Medulla oblongata (tissue), 1 donor: ENCODE measurements at regions not wholly inside any gene's neighbourhood (a gene's known extent, or its start where the extent isn't known, plus 50 kb on each side); places are given as distances from the start of the nearest gene placed in this dataset.

Experiments used
- DNase-seq: peaks from one replicate; pipeline ENCODE4 v3.0.0-alpha.2; 2015; ENCODE audit errors: extremely low spot score

DNA sequence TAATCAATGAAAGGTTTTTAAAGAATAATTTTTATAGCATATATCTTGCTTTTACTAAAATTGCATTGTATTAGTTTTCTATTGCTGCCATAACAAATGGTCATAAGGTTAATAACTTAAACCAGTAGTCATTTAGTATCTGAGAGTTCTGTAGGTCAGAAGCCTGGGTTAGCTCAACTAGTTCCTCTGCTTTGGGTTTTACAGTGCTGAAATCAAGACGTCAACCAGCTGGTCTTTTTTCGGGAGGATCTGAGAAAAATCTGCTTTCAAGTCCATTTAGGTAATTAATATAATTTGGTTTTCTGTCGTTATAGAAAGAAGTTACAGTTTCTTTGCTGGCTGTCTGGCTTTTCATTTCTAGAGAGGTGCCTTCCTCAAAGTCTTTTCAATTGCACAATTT, 577.7 kb downstream of the MRPL39 start:
- DNase-seq: no peak

DNA sequence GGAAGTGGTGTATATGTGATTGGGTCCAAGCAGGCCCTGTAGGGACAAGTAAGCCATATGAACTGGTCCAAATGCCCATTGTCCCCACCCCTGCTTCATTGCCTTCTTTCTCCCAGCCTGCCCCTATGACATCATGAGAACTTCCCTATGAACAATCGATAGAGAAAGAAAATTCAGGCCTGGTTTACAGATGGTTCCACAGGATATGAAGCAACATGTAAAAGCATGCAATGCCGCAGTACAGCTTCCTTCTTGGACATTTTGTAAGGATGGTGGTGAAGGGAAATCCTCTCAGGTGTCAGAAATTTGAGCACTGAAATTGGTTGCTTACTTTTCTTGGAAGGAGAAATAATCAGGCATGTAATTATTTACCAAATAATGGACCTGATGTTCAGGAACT, 581.7 kb downstream of the MRPL39 start:
- no peak for DNase-seq

DNA sequence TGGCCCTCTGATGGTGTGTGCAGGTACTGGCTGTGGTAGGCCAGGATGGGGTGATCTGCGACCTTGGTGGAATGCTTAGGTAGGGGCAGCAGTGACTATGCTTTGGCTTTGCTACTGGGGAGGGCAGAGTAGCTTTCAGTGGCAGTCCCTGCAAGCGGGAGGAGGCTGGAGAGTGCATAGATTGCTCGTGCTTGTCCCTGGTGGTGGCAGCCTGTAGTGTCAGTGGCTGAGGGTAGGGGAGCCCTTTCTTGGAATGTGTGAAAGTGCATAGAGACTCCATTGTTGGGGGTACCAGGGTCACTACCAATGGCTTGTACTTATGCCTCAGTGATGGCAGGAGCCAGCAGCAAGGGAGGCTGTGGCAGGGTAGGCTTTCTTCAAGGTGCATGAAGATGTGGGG, 582.6 kb downstream of the MRPL39 start:
- DNase-seq: no peak

DNA sequence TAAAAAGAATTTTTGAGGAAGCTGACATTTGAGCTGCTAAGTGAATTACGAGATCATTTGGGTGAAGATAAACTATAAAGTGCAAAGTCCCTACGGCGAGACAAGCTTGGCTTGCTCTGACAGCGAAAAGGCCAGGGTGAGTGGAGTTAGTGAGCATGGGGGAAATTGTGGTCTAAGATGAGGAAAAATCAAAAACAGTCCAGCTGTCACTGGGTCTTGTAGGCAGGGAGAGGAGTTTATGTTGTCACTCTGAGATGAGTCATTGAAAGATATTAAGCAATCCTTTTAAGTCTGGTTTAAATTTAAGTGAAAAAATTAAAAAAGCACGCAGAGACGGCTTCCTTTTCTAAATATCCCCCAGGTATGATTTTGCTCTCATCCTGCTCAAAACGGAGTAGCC, 601.9 kb downstream of the MRPL39 start:
- no peak for DNase-seq

DNA sequence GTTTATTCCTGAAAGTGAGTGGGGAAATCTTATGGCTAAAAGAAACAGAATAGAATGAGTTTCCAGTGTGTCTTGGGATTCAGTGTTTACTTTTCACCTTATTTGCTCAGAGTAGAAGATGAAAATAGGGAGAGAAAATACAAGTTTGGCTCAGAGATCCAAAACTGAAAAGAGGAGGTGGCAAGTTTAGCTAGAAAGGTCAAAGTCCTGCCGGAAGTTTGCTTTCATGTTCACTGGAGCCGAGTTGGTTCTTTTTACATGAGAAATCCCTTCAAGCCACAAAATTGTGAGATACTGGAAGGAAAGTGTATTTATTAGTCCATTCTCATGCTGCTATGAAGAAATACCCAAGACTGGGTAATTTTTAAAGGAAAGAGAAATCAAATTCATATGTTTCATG, 604.6 kb downstream of the MRPL39 start:
- DNase-seq: no peak

DNA sequence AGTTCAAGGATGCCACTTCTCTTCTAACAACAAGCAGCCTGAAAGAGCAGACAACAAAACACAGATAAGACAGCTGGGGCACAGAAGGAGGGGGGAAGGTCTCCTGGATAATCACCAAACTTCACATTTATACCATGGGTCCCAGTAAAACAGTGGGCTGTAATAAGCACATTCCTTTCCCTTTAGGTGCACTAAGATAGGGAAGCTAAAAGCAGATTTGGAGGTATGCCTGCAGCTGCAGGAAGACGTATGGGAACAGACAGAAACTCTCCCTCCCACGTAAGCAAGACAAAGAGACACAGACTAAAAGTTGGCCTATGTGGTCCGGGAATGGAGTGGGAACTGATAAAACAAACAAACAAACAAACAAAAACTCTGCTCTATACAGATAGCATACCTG, 612.1 kb downstream of the MRPL39 start:
- DNase-seq: no peak

DNA sequence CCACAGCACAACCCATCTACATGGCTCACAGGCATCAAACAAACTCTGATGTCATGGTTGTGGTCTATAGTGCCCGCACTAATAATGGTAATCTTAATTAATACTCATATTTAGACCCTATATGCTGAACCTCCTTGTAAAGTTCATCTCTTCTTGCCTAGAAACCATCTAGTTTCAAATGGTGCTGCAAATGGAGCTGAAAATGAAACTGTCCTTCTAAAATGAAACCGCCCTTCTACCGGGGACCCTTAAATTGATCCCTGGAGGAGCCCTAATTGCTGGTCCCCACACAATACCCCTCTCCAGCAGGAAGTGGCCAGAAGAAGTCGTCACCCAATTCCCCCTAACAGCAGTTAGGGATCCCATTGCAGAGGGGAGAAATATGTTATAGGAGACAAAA, 612.6 kb downstream of the MRPL39 start:
- DNase-seq: no peak

DNA sequence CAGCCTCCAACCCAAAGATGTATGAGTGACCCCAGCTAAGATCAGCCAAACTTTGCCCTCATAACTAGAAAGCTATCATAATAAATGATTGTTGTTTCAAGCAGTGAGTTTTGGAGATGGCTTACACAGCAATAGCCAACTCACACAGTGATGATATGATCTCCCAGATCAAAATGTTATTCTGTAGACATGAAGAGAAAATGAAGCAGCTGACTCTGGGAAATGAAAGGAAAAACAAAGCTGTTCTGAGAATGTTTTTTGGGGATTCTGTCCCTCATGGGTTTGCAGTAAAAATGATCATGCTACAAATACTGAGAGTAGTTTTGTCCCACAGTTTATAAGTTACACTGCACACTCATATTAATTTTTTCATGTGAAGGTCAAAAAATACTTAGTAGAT, 617.8 kb downstream of the MRPL39 start:
- no peak for DNase-seq

DNA sequence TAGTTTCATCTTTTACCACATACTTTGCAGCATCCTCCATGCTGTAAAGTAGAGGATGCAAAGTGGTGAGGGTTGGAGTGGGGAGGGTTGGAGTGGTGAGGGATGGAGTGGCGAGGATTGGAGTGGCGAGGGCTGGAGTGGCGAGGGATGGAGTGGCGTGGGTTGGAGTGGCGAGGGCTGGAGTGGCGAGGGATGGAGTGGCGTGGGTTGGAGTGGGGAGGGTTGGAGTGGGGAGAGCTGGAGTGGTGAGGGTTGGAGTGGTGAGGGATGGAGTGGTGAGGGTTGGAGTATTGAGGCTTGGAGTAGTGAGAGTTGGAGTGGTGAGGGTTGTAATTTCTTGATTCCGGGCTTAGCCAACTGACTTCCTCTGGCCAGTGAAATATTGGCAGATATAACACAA, 618.3 kb downstream of the MRPL39 start:
- no peak for DNase-seq

DNA sequence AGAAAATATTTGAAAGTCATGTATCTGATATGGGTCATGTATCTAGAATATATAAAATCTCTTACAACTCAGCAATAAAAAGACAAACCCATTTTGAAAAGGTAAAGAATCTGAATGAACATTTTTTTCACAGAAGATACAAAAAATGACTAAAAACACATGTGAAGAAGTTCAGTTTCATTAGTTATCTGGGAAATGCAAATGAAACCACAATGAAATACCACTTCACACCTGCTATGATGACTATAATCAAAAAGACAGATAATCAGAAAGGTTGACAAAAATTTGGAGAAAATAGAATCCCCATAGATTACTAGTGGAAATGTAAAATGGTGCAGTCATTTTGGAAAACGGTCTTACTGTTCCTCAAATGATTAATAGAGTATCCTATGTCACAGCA, 631.0 kb downstream of the MRPL39 start:
- no peak for DNase-seq

DNA sequence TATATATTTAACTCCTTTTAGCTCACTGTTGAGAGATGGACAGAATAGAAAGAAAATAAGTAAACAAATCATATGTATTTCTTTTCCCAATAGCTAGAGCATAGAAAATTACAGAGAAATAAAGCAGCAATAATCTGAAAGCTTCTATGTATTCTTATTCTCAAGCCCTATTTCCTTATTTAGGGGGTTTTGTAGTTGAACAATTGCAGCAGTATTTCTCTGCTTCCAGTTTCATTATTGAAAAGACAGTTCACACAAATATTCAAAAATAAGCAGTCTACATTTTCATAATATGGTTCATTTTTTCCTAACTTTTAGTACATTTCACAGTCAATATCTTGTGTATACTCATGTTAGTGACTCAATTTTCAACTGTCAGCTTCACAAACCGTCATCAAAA, 638.2 kb downstream of the MRPL39 start:
- no peak for DNase-seq

DNA sequence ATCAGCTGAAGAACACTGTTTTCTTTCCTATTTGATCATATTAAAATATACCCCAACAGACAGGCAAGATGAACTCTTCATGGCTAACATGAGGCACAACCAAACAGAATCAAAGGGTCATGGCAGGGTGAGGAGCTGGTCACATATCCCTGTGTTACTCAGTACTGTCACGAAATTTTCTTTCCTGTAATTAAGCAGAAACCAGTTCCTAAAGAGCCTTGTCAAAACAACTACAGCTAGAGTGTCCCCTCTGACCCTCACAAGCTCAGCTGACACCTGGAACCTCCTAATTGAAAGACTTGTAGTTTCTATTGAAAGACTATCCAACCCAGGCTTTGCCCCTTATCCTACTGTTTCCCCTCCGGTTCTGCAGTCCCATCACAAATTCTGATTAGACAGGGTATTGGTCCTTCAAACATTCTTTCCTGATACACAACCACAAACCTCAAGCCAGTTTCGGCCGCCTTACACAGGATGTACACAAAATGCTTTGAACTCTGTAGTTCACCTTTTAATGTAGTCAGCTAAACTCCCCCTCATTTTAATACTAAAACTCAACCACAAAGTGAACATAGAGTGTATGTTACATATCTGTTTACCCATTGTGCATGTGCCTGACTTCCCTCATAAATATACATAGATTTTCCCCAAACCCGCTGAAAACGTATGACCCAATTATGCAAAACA, 651.9 kb downstream of the MRPL39 start:
- no peak for DNase-seq

DNA sequence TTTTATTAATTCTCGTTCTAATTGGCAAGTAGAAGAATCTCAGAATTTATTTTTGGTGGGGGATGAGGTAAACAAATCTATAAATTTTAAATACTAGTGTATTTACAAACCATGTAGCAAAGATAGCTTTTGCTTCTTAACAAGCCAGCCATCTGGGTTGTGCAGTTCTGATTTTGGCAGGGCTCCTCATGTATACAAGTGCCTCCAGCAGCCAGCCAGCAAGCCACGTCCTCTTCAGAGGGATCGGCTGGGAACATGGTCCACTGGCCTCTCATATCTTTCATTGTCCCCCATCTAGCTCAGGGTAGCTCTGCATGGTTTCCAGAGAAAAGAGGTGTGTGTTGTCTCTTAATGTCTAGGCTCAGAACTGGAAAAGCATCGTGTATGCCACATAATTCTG, 659.1 kb downstream of the MRPL39 start:
- no peak for DNase-seq

DNA sequence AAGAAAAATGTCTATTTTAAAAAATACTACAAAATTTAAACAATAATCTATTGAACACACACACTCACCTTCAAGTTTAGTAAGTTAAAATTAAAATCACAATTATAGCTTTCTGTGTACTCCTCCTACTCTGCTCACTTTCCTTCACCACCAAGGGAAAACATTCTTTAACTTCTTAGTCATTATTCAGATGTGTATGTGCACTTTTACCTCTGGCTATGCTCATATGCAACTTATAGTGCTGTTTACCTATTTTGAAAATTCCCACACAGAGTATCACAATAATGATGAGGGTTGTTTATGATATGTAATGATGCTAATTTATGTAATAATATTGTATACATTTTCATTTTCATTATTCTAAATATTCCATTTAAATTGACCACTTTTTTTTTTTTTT, 661.4 kb downstream of the MRPL39 start:
- no peak for DNase-seq

DNA sequence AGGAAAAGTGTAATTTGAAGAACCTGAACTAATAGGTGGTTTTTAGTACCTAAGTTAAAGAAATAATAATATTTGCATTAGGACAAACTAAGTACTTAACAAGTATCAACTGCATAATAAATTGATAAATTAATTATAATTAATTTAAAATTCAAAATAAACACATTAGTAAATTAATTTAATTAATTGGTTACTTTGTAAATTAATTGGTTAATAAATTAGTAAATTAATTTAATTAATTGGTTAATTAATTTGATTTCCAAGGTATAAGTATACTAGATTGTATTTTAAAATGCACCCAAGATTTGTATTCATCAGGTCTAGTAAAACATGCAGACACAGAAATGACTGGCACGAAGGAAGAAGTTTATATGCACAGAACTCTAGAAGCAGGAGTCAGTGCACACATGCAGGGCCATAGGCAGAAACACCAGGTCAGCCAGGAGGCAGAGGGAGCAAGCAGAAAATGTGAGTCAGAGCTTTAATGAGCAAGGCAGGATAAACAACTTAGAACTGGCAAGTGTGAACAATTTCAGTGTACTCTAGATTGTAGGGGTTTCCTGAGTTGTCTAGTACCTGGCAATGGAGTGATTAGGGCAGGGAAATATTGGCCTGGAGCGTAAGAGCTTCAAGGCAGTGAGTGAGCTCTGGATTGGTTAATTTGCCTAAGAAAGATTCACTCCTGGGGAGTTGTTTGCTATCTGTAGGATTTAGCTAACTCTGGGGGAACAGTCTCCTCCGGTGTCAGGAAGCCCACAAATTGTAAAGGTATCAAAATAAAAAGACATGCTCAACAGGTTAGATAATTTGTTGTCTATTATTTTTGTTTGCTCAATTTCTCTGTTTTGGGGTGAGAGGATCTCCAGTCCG, 665.7 kb downstream of the MRPL39 start:
- DNase-seq: no peak

DNA sequence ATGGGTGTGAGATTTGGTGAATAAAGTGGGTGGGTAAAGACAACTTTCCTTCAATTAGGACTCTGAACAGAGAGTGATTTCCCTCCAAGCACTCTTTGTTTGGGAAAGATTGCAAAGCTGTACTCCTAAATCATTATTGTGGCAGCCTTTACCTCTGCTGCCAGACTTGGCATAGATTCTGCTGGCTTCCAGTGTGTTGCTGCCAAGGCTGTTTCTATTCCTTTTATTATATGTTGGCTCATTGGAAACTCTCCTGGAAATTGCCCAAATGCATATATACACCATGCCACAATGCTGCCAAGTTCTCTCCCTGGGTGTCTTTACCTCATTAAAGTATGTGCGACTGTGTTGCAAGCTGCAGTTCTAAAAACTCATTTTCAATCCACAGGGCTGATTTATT, 668.0 kb downstream of the MRPL39 start:
- DNase-seq: no peak

DNA sequence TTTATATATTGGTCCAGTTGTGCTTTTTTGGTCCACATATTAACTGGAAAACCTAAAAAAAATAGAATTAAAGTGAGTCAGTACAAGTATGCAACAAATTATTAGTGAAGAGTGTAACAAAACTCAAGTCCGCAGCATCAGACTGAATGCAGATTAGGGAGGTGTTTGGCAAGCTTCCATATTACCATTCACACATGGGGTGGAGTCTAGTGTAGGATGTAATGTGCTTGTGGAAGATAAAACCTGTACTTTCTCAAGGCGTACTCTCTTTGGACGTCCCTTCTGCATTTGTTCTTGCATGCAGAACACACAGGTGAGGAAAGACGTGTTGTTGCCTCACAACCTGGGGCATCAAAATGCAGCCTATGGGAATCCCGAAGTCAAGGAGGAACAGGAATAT, 668.7 kb downstream of the MRPL39 start:
- no peak for DNase-seq

DNA sequence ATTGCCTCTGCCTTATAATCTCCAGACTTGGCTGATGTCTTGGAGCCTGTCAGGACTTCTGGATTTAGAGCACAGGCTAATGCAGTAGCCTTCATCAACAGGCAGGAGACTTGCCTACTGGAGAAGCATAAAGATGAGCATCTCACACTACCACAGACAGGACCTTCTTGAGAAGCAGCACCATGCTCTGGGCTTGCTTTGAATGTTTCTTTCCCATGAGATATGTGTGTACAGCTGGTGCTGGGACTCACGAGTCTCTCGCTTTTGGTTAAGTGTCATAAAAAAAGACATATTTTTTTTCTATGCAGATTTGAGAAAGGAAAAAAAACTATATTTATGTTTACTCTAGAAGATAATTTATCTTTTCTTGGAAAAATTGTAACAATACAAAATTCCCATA, 671.3 kb downstream of the MRPL39 start:
- DNase-seq: no peak

DNA sequence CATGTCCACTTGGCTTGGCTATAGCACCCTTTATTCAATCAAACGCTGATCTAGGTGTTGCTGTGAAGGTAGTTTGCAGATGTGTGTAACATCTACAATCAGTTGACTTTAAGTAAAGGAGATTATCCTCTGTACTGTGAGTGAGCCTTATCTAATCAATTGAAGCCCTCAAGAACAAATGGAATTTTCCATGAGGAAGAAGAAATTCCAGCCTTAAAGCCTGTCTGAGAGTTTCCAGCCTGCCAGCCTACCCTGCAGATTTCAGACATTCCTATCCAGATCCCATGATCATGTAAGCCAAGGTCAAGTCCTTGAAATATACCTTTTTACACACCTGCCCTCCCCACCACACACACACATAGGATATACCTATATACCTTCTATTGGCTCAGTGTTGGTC, 696.7 kb downstream of the MRPL39 start:
- no peak for DNase-seq

DNA sequence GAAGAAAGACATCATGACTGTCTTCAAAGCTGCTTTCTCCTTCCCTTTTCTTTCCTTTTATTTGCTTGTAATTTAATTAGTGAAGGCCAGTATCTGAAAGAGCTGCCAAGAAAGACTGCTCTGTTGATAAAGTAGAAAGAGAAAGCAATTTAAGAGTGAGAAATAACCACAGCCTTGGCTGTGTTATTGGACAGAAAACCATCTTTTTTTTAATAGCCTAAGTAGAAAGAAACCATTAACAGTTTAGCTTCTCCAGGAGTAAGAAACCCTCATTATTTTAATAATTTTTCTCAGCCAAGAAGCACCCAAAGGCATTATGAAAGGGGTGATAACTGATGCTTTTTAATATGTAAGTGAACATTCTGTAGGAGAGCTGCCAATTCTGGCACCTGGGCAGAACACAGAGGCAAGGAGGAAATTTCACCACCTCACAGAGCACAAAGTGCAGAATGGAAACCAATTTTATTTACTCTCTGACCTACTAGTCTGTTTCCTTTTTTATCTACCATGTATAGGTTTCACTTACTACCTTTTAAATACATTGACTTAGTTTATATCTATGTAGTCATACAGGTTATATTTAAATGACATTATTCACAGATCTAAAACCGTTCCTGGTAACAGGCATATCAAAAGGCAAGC, 703.2 kb downstream of the MRPL39 start:
- no peak for DNase-seq

DNA sequence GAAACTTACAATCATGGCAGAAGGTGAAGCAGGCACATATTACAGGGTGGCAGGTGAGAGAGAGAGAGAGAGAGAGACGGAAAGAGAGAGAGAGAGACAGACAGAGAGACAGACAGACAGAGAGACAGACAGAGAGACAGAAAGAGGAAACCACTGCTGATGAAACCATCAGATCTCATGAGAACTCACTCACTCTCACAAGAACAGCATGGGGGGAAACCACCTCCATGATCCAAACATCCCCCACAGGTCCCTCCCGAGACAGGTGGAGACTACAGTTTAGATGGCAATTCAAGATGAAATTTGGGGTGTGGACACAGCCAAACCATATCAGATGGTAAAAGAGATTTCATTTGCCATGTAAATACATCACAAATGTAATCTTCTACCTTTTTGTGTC, 708.1 kb downstream of the MRPL39 start:
- no peak for DNase-seq

DNA sequence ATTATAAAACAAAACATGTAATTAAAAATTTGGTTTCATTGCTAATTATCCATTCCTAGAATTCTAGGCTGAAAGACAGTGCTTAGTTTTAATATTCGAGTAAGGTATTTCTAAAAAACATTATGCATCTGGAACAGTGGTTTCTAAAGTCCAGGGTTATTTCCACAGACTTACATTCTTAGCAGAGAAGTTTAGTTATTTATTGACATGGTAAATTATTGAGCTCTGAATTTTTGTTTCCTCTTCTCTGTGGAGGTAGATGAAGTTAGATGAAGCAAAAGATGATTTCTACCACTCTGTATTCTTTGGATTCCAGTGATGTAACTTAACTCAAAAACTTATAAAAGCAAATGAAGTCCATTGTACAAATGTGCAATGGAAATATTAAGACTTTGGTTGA, 709.4 kb downstream of the MRPL39 start:
- DNase-seq: no peak

DNA sequence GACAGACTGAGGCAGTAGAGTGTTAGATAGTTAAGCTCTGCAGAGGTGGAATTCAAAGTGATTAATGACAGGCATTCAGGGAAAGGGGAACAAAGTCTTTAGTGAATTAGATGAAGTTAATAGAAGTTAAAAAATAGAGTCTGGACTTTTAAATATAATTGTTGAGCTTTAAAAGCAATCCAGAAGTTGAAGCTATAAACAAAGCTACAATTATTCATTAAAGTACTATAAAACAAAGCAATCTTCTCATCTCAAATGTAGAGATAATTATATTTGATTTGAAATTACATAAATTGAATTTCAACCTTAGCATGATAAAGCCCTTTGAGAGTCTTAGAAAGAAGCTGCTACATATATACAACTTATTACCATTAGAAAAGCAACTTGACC, 710.6 kb downstream of the MRPL39 start:
- no peak for DNase-seq
